ENCODE measurements at regions not wholly inside any gene's neighbourhood (a gene's known extent, or its start where the extent isn't known, plus 50 kb on each side); places are given as distances from the start of the nearest gene placed in this dataset.
A peak's percentile ranks its signal among the peaks of the same experiment; 100 is the strongest.

DNA sequence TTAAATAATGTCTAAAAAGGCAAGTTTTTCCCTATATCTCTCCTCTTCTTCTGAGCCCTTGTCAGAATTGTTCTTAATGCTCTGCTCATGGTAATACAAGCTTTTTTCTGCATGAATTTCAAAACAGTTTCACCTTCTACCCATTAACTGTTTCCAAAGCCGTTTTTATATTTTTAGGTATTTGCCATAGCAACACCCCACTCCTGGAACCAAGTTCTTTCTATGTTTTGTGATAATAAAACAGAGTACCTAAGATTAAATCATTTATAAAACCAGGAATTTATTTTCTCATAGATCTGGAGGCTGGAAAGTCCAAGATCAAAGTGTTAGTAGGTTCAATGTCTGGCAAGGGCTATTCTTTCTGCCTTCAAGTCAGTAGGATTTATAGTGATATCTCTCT lies 497.4 kb downstream of the ETS1 start:
- no peak overlapping the region for H3K4me3 ChIP-seq (replicated peaks; ENCODE audit: low read depth, low read length)
- TF ChIP-seq, protein P1, sequence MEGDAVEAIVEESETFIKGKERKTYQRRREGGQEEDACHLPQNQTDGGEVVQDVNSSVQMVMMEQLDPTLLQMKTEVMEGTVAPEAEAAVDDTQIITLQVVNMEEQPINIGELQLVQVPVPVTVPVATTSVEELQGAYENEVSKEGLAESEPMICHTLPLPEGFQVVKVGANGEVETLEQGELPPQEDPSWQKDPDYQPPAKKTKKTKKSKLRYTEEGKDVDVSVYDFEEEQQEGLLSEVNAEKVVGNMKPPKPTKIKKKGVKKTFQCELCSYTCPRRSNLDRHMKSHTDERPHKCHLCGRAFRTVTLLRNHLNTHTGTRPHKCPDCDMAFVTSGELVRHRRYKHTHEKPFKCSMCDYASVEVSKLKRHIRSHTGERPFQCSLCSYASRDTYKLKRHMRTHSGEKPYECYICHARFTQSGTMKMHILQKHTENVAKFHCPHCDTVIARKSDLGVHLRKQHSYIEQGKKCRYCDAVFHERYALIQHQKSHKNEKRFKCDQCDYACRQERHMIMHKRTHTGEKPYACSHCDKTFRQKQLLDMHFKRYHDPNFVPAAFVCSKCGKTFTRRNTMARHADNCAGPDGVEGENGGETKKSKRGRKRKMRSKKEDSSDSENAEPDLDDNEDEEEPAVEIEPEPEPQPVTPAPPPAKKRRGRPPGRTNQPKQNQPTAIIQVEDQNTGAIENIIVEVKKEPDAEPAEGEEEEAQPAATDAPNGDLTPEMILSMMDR (IDR thresholded peaks at IDR 0.05; ENCODE audit: low read length, missing control alignments) = no peak
- no peak for DNase-seq (ENCODE audit: low read depth)

DNA sequence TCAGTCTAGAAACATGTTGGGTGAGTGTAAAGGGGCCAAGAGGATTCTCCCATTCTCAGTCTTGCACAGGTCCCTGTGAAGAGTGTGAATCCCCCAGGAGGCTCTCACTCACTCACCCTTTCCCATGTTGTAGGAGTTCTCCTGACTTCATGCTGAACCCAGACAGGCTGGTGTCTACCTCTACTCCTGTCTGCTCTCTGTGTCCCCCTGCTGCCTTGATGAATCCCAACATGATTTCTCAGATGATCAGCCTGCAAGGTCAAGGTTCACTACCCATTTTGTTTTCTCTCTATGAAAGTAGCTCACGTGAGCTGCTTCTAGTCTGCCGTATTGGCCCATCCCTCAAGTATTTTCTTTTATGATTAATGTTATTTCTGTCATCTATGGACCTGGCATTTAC lies 500.6 kb downstream of the ETS1 start:
- TF ChIP-seq, protein P1 (IDR thresholded peaks at IDR 0.05; ENCODE audit: low read length, missing control alignments) = no peak
- no peak overlapping the region for H3K4me3 ChIP-seq (replicated peaks; ENCODE audit: low read depth, low read length)

DNA sequence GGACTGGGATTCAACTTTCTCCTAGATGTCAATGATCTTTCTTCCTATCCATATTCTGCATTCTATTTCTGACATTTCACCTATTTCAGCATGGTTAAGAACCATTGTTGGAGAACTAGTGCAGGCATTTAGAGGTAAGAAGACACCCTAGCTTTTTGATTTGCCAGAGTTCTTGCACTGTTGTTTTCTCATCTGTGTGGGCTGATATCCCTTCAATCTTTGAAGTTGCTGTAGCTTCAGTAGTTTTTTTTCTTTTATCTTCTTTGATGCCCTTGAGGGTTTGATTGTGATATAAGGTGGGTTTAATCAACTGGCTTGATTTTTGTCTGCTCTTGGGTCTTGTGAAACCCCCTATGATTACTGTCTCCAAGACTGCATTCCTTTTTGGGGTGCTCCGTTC lies 502.1 kb downstream of the ETS1 start:
- no peak overlapping the region for H3K4me3 ChIP-seq (replicated peaks; ENCODE audit: low read depth, low read length)
- TF ChIP-seq, protein P1 (IDR thresholded peaks at IDR 0.05; ENCODE audit: low read length, missing control alignments) = no peak
- no peak for DNase-seq (ENCODE audit: low read depth)

More for the DNA sequence above, 500.6 kb downstream of the ETS1 start:
- no peak for DNase-seq (ENCODE audit: low read depth)

DNA sequence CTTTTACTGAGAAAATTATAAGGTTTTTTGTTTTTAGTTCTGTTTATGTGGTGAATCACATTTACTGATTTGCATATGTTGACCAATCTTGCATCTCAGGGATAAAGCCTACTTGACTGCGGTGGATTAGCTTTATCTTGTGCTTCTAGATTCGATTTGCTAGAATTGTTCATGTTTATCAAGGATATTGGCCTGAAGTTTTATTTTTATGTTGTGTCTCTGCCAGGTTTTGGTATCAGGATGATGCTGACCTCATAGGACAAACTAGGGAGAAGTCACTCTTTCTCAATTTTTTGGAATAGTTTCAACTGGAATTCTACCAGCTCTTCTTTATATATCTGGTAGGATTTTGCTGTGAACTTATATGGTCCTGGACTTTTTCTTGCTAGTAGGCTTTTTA lies 504.8 kb downstream of the ETS1 start:
- peak; percentile 18 for DNase-seq (ENCODE audit: low read depth)
- TF ChIP-seq, protein P1 (IDR thresholded peaks at IDR 0.05; ENCODE audit: low read length, missing control alignments) = no peak
- no peak overlapping the region for H3K4me3 ChIP-seq (replicated peaks; ENCODE audit: low read depth, low read length)

DNA sequence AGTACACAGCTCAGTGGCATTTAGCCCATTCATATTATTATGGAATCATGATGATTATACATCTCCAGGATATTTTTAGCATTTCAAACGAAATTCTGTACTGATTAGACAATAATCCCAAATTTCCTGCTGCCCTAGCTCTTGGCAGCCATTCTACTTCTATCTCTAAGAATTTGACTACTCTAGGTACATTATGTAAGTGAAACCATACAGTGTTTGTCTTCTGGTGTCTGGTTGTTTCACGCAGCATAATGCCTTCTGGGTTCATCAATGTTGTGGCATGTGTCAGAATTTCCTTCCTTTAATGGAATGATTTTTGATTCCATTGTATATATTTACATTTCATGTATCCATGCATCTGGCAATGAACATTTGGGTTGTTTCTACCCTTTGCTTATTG lies 517.7 kb downstream of the ETS1 start:
- DNase-seq (ENCODE audit: low read depth) = no peak
- no peak overlapping the region for H3K4me3 ChIP-seq (replicated peaks; ENCODE audit: low read depth, low read length)
- TF ChIP-seq, protein P1 (IDR thresholded peaks at IDR 0.05; ENCODE audit: low read length, missing control alignments) = no peak

DNA sequence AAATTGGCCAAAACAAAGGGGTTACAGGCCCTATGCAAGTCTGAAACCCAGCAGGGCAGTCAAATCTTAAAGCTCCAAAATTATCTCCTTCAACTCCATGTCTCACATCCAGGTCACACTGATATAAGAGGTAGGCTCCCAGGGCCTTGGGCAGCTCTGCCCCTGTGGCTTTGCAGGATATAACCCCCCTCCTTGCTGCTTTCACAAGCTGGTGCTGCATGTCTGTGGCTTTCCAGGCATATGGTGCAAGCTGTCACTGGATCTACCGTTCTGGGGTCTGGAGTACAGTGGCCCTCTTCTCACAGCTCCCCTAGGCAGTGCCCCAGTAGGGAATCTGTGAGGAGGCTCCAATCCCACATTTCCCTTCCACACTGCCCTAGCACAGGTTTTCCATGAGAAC lies 519.6 kb downstream of the ETS1 start:
- H3K4me3 ChIP-seq (replicated peaks; ENCODE audit: low read depth, low read length) = no peak overlapping the region
- no peak for DNase-seq (ENCODE audit: low read depth)
- TF ChIP-seq, protein P1 (IDR thresholded peaks at IDR 0.05; ENCODE audit: low read length, missing control alignments) = no peak

DNA sequence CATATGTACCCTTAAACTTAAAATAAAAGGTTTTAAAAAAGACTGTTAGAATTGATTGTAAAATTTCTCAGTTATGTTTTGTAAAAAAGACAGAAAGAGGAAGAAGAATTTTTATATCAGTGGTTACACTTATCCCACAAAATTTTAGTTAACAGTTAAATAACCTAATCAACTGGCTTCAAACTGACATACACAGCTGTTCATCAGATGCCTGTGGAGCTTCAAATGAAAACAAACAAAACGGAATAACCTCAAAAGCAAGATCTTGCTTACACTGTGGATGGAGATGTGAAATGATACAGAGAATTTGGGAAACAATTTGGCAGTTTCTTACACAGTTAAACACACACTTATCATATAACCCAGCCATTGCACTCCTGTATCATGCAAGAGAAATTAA lies 521.0 kb downstream of the ETS1 start:
- DNase-seq (ENCODE audit: low read depth) = no peak
- no peak overlapping the region for H3K4me3 ChIP-seq (replicated peaks; ENCODE audit: low read depth, low read length)
- TF ChIP-seq, protein P1 (IDR thresholded peaks at IDR 0.05; ENCODE audit: low read length, missing control alignments) = no peak

All from fibroblast of pulmonary artery (primary cell).